Body of pancreas (tissue), 4 donors: ENCODE measurements at regions not wholly inside any gene's neighbourhood (a gene's known extent, or its start where the extent isn't known, plus 50 kb on each side); places are given as distances from the start of the nearest gene placed in this dataset.

Experiments
- POLR2A ChIP-seq, 3 donors: fragments of 450-650 bp; IDR thresholded peaks; one replicate each; pipeline ENCODE4 v1.6.1; 2016; ENCODE audit warnings: antibody characterized with exemption in 3 of 3, mild to moderate bottlenecking in 2 of 3
- TF ChIP-seq, protein P1 (sequence below), 7 experiments: fragments of 450-650 bp in 4 of 7; fragments of 200-600 bp in 3 of 7; sonication (generic) in 3 of 7; IDR thresholded peaks; one replicate each; pipeline ENCODE4 v1.5.1; 2016 to 2019; ENCODE audit warnings: antibody characterized with exemption in 7 of 7

DNA sequence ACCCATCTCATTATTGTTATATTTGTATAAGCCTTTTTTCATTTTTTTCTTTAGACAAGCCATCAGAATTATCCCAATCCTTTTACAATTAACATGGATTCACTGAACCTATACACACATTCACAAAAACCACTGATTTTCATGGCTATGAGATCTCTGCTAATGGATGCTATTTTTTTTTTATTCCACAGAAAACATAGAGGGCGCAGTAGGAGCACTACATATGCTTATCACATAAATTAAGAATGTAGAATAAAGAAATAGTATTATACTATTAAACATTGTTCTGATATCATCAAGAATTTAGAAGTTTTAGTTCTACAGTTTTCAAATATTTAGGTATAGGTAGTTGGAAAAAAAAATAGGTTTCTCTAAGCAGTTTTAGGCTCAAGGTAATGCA, 1477.4 kb downstream of the ARAP2 start:
- TF ChIP-seq, protein P1, sequence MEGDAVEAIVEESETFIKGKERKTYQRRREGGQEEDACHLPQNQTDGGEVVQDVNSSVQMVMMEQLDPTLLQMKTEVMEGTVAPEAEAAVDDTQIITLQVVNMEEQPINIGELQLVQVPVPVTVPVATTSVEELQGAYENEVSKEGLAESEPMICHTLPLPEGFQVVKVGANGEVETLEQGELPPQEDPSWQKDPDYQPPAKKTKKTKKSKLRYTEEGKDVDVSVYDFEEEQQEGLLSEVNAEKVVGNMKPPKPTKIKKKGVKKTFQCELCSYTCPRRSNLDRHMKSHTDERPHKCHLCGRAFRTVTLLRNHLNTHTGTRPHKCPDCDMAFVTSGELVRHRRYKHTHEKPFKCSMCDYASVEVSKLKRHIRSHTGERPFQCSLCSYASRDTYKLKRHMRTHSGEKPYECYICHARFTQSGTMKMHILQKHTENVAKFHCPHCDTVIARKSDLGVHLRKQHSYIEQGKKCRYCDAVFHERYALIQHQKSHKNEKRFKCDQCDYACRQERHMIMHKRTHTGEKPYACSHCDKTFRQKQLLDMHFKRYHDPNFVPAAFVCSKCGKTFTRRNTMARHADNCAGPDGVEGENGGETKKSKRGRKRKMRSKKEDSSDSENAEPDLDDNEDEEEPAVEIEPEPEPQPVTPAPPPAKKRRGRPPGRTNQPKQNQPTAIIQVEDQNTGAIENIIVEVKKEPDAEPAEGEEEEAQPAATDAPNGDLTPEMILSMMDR (IDR thresholded peaks at IDR 0.05), result no peak
- TF ChIP-seq POLR2A (IDR thresholded peaks at IDR 0.05), result no peak
